ENCODE measurements at regions not wholly inside any gene's neighbourhood (a gene's known extent, or its start where the extent isn't known, plus 50 kb on each side); places are given as distances from the start of the nearest gene placed in this dataset.
"Not testable (repeated sequence)": the region's sequence is repeated elsewhere in the genome, so short reads cannot be mapped to it uniquely, and the experiment has no call there.

- Mint-ChIP-seq H3K4me3 (no peak overlapping the region), H3K36me3 (no peaks in the 10 kb centered on the region), H3K4me1 (no peaks in the 10 kb centered on the region), H3K27me3 (ENCODE audit: low read depth in 3 of 3) (no peaks in the 10 kb centered on the region), H3K27ac (no peak overlapping the region), H3K9me3 (peaks cover 0 to 4% (median 0%) of the 10 kb centered on the region in 7 donors)
- TF ChIP-seq CTCF (IDR thresholded peaks at IDR 0.05): no peak
- Histone ChIP-seq H3K9me3 (replicated peaks in 1 of 2; ENCODE audit: control insufficient read depth in 1 of 2, insufficient read depth in 1 of 2, low read length in 2 of 2) (no peaks in the 10 kb centered on the region), H3K4me1 (ENCODE audit: control insufficient read depth in 1 of 2, insufficient read depth in 2 of 2, low read length in 2 of 2) (no peaks in the 10 kb centered on the region), H3K27me3 (ENCODE audit: control insufficient read depth in 2 of 2, insufficient read depth in 2 of 2, low read length in 2 of 2) (no peaks in the 10 kb centered on the region), H4K20me1 (ENCODE audit: insufficient read depth, low read length) (no peaks in the 10 kb centered on the region), H3K27ac (ENCODE audit: low read depth in 1 of 2, low read length in 2 of 2) (no peak overlapping the region), H3K79me2 (ENCODE audit: insufficient read depth, low read length) (no peaks in the 10 kb centered on the region), H3K4me3 (replicated peaks in 1 of 3; ENCODE audit: low read depth in 2 of 3, low read length in 3 of 3) (no peak overlapping the region), H3K4me2 (replicated peaks; ENCODE audit: extremely low read depth, low read length, poor library complexity, severe bottlenecking) (no peak overlapping the region), H3K36me3 (replicated peaks in 1 of 2; ENCODE audit: control insufficient read depth in 1 of 2, insufficient read depth in 2 of 2, low read length in 2 of 2) (no peaks in the 10 kb centered on the region), H2AFZ (ENCODE audit: insufficient read depth, low read depth, low read length, poor library complexity, severe bottlenecking) (no peak overlapping the region), H3K9ac (ENCODE audit: insufficient read depth, low read length, poor library complexity, severe bottlenecking) (no peak overlapping the region)
- WGBS (ENCODE audit: insufficient coverage): no CpG with 5 or more reads among the region's 3 CpGs
- intact Hi-C loops (cut with micrococcal nuclease): no loop called here
- no peak for DNase-seq
Measured at GRCh38 chr4:115213716-115214115, 100.3 kb upstream of the NDST4 start.

- Histone ChIP-seq H3K4me3 (replicated peaks in 1 of 3; ENCODE audit: low read depth in 2 of 3, low read length in 3 of 3) (no peak overlapping the region), H3K9ac (ENCODE audit: insufficient read depth, low read length, poor library complexity, severe bottlenecking) (no peak overlapping the region), H2AFZ (ENCODE audit: insufficient read depth, low read depth, low read length, poor library complexity, severe bottlenecking) (no peak overlapping the region), H3K27me3 (ENCODE audit: control insufficient read depth in 2 of 2, insufficient read depth in 2 of 2, low read length in 2 of 2) (no peaks in the 10 kb centered on the region), H3K27ac (ENCODE audit: low read depth in 1 of 2, low read length in 2 of 2) (no peak overlapping the region), H3K36me3 (replicated peaks in 1 of 2; ENCODE audit: control insufficient read depth in 1 of 2, insufficient read depth in 2 of 2, low read length in 2 of 2) (no peaks in the 10 kb centered on the region), H3K79me2 (ENCODE audit: insufficient read depth, low read length) (no peaks in the 10 kb centered on the region), H3K4me1 (ENCODE audit: control insufficient read depth in 1 of 2, insufficient read depth in 2 of 2, low read length in 2 of 2) (no peaks in the 10 kb centered on the region), H3K4me2 (replicated peaks; ENCODE audit: extremely low read depth, low read length, poor library complexity, severe bottlenecking) (no peak overlapping the region), H4K20me1 (ENCODE audit: insufficient read depth, low read length) (no peaks in the 10 kb centered on the region), H3K9me3 (replicated peaks in 1 of 2; ENCODE audit: control insufficient read depth in 1 of 2, insufficient read depth in 1 of 2, low read length in 2 of 2) (peaks cover 0 to 18% of the 10 kb centered on the region in 2 donors)
- H3K4me3 Mint-ChIP-seq: no peak overlapping the region
- WGBS (ENCODE audit: insufficient coverage): 88% methylated on average over 2 of the region's 3 CpGs
- no peaks in the 10 kb centered on the region for H3K27me3 Mint-ChIP-seq (ENCODE audit: low read depth in 3 of 3)
- H3K4me1 Mint-ChIP-seq: no peaks in the 10 kb centered on the region
- H3K9me3 Mint-ChIP-seq: peaks cover 7 to 18% (median 11%) of the 10 kb centered on the region in 7 donors
- no peaks in the 10 kb centered on the region for H3K36me3 Mint-ChIP-seq
- peak overlapping the region in 1 of 7 donors; percentile 17 for H3K27ac Mint-ChIP-seq
- no peak for DNase-seq
- TF ChIP-seq CTCF (IDR thresholded peaks at IDR 0.05): no peak
- intact Hi-C loops (cut with micrococcal nuclease): no loop called here
Measured at GRCh38 chr4:115201042-115201330, 87.6 kb upstream of the NDST4 start.

- intact Hi-C loops (cut with micrococcal nuclease); DNase-seq; H3K4me2 ChIP-seq (replicated peaks; ENCODE audit: extremely low read depth, low read length, poor library complexity, severe bottlenecking); H3K79me2 ChIP-seq (ENCODE audit: insufficient read depth, low read length); H3K4me1 Mint-ChIP-seq; H3K27me3 ChIP-seq (ENCODE audit: control insufficient read depth in 2 of 2, insufficient read depth in 2 of 2, low read length in 2 of 2); H3K27ac ChIP-seq (ENCODE audit: low read depth in 1 of 2, low read length in 2 of 2); H3K27ac Mint-ChIP-seq; H3K4me3 ChIP-seq (replicated peaks in 1 of 3; ENCODE audit: low read depth in 2 of 3, low read length in 3 of 3); H2AFZ ChIP-seq (ENCODE audit: insufficient read depth, low read depth, low read length, poor library complexity, severe bottlenecking); H3K4me3 Mint-ChIP-seq; H4K20me1 ChIP-seq (ENCODE audit: insufficient read depth, low read length); H3K9ac ChIP-seq (ENCODE audit: insufficient read depth, low read length, poor library complexity, severe bottlenecking); H3K36me3 Mint-ChIP-seq; H3K36me3 ChIP-seq (replicated peaks in 1 of 2; ENCODE audit: control insufficient read depth in 1 of 2, insufficient read depth in 2 of 2, low read length in 2 of 2); H3K27me3 Mint-ChIP-seq (ENCODE audit: low read depth in 3 of 3); H3K4me1 ChIP-seq (ENCODE audit: control insufficient read depth in 1 of 2, insufficient read depth in 2 of 2, low read length in 2 of 2): not testable (repeated sequence)
- H3K9me3 ChIP-seq (replicated peaks in 1 of 2; ENCODE audit: control insufficient read depth in 1 of 2, insufficient read depth in 1 of 2, low read length in 2 of 2): peaks cover 0 to 18% of the 10 kb centered on the region in 2 donors
- peaks cover 7 to 18% (median 11%) of the 10 kb centered on the region in 7 donors for H3K9me3 Mint-ChIP-seq
- WGBS (ENCODE audit: insufficient coverage): 93% methylated on average over 7 of the region's 30 CpGs
Measured at GRCh38 chr4:115200201-115201041, 87.0 kb upstream of the NDST4 start.

All from CD14-positive monocyte (primary cell).